Lower lobe of right lung (tissue), 2 donors: ENCODE measurements at regions not wholly inside any gene's neighbourhood (a gene's known extent, or its start where the extent isn't known, plus 50 kb on each side); places are given as distances from the start of the nearest gene placed in this dataset.

ENCODE experiments used
- ATAC-seq, 2 donors: fragments of 200-7000 bp; cut with Tn5 transposase; one replicate each; pipeline ENCODE4 v1.9.1; 2020 to 2022; ENCODE audit warnings: mild to moderate bottlenecking in 2 of 2, moderate library complexity in 2 of 2
- DNase-seq: peaks from one replicate; pipeline ENCODE4 v3.0.0-alpha.2; 2020
- H3K27ac ChIP-seq: fragments of 200-600 bp; one replicate; pipeline ENCODE4 v1.8.0; 2022
- H3K27me3 ChIP-seq: fragments of 200-600 bp; one replicate; pipeline ENCODE4 v1.8.0; 2022; ENCODE audit warnings: low read depth
- H3K36me3 ChIP-seq: fragments of 200-600 bp; one replicate; pipeline ENCODE4 v1.8.0; 2022; ENCODE audit warnings: mild to moderate bottlenecking
- H3K4me1 ChIP-seq: fragments of 200-600 bp; one replicate; pipeline ENCODE4 v1.8.0; 2022
- H3K4me3 ChIP-seq: fragments of 200-600 bp; one replicate; pipeline ENCODE4 v1.8.0; 2022; ENCODE audit warnings: mild to moderate bottlenecking
- H3K9me3 ChIP-seq: fragments of 200-600 bp; one replicate; pipeline ENCODE4 v1.8.0; 2022
- intact Hi-C: fragments of 100-400 bp; cut with DNase I; formaldehyde crosslinking; loops from one replicate; pipeline ENCODE4 v1.11.0; 2022
- TF ChIP-seq, protein P1 (sequence below): fragments of 200-600 bp; IDR thresholded peaks from one replicate; pipeline ENCODE4 v1.8.0; 2022; ENCODE audit warnings: antibody characterized with exemption, mild to moderate bottlenecking
- donor health status: DM: no; HTN: yes; CAD: no; lungs with severe emphysema.

DNA sequence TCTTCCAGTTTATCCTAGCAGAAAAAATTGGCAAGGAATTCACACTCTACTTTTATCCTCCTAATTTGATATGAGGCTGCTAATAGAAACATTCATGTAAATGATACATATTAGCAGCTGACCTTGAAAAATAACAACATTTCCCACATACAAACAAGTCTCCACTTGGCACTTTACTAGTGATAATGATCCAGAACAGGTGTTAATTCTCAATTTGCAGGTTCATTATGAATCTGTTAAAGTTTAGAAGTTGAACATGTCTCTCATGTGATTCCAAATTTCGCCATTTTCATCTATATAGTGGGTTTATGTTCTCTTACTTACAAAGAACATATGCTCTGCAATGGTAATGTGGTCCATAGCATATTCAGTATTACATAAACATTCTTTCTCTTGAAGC, 1396.8 kb upstream of the LRRTM3 start:
- Histone ChIP-seq H3K9me3 (no peaks in the 10 kb centered on the region), H3K27ac (no peak overlapping the region), H3K36me3 (no peaks in the 10 kb centered on the region), H3K4me3 (no peak overlapping the region), H3K4me1 (no peaks in the 10 kb centered on the region), H3K27me3 (no peaks in the 10 kb centered on the region)
- DNase-seq (no peak), ATAC-seq (no peak)
- intact Hi-C loops = no loop called here
- TF ChIP-seq, protein P1, sequence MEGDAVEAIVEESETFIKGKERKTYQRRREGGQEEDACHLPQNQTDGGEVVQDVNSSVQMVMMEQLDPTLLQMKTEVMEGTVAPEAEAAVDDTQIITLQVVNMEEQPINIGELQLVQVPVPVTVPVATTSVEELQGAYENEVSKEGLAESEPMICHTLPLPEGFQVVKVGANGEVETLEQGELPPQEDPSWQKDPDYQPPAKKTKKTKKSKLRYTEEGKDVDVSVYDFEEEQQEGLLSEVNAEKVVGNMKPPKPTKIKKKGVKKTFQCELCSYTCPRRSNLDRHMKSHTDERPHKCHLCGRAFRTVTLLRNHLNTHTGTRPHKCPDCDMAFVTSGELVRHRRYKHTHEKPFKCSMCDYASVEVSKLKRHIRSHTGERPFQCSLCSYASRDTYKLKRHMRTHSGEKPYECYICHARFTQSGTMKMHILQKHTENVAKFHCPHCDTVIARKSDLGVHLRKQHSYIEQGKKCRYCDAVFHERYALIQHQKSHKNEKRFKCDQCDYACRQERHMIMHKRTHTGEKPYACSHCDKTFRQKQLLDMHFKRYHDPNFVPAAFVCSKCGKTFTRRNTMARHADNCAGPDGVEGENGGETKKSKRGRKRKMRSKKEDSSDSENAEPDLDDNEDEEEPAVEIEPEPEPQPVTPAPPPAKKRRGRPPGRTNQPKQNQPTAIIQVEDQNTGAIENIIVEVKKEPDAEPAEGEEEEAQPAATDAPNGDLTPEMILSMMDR = no peak

DNA sequence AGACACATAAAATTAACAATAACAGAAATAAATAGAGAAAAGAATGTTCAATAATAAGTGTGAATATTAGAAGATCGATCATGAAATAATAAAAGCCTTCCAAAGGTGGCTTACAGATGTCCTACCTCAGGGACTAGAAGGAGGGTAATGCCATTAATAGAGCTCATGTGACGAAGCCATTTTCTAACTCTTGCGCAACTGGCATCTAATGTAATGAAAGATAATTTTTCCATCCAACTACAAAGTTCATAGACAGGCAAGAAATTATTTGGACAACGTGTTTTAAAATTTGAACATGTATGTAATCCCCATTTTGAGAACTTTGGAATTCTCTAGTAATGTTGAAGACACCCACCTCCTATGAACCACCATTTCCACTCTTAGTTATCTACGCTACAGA, 1394.3 kb upstream of the LRRTM3 start:
- DNase-seq = no peak
- Histone ChIP-seq H3K9me3 (no peaks in the 10 kb centered on the region), H3K4me1 (no peaks in the 10 kb centered on the region), H3K27me3 (no peaks in the 10 kb centered on the region), H3K27ac (no peak overlapping the region), H3K4me3 (no peak overlapping the region), H3K36me3 (no peaks in the 10 kb centered on the region)
- TF ChIP-seq, protein P1 = no peak
- no peak for ATAC-seq
- intact Hi-C loops = no loop called here

DNA sequence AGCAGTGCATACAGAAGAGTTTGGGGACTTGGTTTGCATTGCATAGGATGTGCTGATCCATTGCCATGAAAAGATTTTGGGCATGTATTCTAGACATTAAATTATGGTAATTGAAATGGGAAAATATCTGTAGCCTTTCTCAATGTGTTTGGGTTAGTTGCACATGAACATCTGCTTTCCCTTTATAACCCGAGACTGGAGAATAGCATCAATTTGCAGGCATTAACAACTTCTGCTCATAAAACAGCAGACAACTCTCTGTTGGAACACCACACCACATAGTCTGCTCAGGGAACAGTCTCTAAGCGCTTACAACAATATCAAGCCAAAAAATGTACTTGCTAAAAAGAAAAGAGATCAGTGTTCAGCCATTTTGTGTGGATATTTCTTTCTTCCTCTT, 1391.1 kb upstream of the LRRTM3 start:
- Histone ChIP-seq H3K9me3 (no peaks in the 10 kb centered on the region), H3K4me3 (no peak overlapping the region), H3K27me3 (no peaks in the 10 kb centered on the region), H3K4me1 (no peaks in the 10 kb centered on the region), H3K36me3 (no peaks in the 10 kb centered on the region), H3K27ac (no peak overlapping the region)
- intact Hi-C loops = no loop called here
- ATAC-seq (no peak), DNase-seq (no peak)
- TF ChIP-seq, protein P1 = no peak

DNA sequence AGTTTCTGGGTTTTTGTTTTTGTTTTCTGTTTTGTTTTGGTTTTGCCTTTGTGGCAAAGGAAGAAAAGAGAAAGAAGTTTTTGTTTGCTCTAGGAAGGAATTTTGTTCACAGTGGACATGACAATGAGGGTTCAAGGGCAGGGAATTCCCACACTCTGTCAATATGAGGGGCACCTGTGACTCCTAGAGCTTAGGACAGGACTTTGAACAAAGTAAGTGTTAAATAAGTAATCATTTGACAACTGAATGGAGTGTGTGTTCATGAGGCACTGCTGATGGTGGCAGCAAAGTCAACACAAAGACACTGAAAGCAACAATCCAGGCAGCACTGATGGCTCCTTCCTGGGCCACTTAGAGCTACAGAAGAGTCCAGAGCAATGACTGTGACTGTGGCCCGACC, 1381.1 kb upstream of the LRRTM3 start:
- no peak for ATAC-seq
- Histone ChIP-seq H3K36me3 (no peaks in the 10 kb centered on the region), H3K4me1 (no peaks in the 10 kb centered on the region)

DNA sequence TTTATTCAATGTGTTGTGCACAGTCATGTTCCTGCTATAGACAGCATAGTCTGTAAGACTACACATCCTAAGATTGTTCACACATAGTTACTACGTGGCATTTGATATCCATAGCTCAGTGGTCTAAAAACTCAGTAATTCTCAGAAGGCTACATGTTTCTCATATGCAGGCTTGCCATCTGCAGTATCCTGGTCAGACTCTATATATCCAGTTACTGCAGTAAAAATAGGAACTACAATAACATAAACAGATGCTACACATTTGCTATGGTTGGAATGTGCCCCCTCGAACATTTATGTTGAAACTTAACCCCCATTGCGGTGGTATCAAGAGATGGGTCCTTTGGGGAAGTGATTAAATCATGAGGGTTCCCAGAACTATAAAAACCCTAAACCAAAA, 1377.8 kb upstream of the LRRTM3 start:
- no peaks in the 10 kb centered on the region for H3K36me3 ChIP-seq
- DNase-seq = no peak
- H3K27ac ChIP-seq = no peak overlapping the region
- no peaks in the 10 kb centered on the region for H3K27me3 ChIP-seq
- intact Hi-C loops = no loop called here
- H3K9me3 ChIP-seq = peaks cover 4% of the 10 kb centered on the region
- no peak overlapping the region for H3K4me3 ChIP-seq
- H3K4me1 ChIP-seq = no peaks in the 10 kb centered on the region
- TF ChIP-seq, protein P1 = no peak
- ATAC-seq = no peak

More for the DNA sequence above, 1381.1 kb upstream of the LRRTM3 start:
- DNase-seq = no peak
- no peak overlapping the region for H3K27ac ChIP-seq
- H3K4me3 ChIP-seq = no peak overlapping the region
- peaks cover 4% of the 10 kb centered on the region for H3K9me3 ChIP-seq
- TF ChIP-seq, protein P1 = no peak
- H3K27me3 ChIP-seq = no peaks in the 10 kb centered on the region
- intact Hi-C loops = no loop called here

DNA sequence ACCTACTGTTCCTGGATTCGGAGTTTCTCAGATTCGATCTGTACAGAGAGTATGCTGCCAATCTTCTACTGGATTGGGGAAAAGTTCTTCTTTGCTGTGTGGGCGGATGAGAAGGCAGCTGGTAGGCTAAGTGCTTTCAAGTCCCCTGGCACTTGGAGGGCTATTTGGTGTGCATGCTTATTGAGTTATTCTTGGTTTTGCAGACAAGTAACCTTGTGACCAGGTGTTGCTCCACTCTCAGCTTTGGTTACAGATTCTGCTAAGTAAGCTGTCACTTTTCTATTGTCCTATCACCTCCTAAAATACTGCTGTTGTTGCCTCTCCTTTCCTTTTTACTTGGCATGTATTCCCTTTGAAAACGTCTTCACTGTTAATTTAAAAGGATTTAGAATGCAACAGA, 1375.1 kb upstream of the LRRTM3 start:
- intact Hi-C loops = no loop called here
- ATAC-seq = no peak
- DNase-seq = no peak
- H3K4me1 ChIP-seq = no peaks in the 10 kb centered on the region
- H3K36me3 ChIP-seq = no peaks in the 10 kb centered on the region
- TF ChIP-seq, protein P1 = no peak
- H3K27me3 ChIP-seq = no peaks in the 10 kb centered on the region
- H3K27ac ChIP-seq = no peak overlapping the region
- peaks cover 4% of the 10 kb centered on the region for H3K9me3 ChIP-seq
- H3K4me3 ChIP-seq = no peak overlapping the region
